GM19468 (cell line): ENCODE measurements at regions not wholly inside any gene's neighbourhood (a gene's known extent, or its start where the extent isn't known, plus 50 kb on each side); places are given as distances from the start of the nearest gene placed in this dataset.

Experiments
- ATAC-seq: cut with Tn5 transposase; IDR thresholded peaks from one replicate; pipeline ENCODE4 v1.9.1; 2021; ENCODE audit warnings: mild to moderate bottlenecking, moderate library complexity, moderate number of reproducible peaks; ENCODE audit not compliant: unreplicated experiment; ENCODE audit errors: extremely low read depth

DNA sequence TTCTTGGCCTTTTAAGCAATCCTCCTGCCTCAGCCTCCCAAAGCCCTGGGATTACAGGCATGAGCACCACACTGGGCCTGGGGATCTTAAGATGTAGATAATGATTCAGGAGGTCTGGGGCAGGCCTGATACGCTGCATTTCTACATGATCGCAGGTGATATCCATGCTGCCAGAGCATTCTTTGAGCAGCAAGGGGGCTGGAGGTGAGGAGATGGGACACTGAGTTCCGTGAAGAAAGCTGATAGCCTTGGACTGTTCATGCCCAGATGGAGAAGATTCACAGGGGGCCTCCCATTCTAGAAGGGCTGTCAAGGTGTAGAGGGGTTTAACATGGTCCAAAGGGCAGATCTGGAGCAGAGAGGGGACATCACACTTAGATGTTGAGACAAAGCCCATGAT lies 480.3 kb downstream of the RPS24 start:
- no peak for ATAC-seq

DNA sequence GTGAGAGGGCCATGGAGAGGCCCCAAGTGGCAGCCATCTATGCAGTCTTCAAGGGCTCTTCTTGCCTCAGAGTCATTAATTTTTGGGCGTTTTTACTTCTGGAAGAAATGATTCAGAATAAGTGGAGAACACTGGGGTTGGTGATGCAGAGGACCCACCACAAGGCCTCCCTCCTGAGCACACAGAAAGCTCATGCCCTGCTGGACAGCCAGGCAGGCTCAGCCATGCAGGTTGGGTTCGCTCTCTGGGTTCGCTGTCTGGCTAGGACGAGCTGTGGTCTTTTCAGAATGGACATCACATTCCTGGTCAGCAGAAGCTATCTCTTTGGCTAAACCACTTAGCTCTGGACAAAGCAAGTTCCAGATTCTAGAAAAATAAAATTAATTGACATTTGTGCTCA lies 480.8 kb downstream of the RPS24 start:
- ATAC-seq = no peak

DNA sequence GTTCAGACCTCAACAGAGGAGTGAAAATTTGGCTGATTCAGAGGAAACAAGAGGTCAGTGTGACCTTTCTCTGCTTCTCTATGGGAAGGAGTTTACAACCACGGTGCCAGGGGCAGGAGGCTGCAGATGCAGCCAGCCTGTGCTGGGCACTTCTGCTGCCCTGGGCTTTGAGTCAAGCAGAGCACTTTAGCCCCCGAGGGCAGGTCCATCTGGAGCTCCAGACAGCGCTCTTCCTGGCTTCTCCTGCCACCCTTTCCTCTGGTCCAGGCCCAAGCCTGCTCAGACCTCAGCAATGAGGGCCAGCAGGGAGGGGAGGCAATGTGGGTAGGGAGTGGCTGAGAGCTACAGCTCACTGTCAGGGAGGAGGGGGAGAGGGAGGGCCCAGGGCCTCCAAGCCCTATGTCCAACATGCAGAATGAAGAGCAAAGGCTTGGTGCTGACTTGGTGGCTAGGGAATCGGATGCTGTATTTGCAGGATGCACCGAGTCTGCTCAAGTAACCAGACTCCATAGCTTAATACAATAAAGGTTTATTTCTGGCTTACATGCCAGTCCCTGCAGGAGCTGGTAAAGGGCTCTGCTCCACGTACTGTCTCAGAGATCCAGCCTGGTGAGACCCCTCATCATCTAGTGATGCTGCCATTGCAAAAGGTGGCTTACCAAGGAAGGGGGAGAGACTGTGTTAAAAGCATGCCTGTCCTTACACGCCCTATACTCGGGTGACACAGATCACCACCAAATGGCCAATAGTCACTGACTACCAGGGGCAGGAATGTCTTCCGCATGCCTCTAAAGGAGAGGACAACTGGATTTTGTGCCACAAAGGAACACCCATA lies 481.6 kb downstream of the RPS24 start:
- no peak for ATAC-seq

DNA sequence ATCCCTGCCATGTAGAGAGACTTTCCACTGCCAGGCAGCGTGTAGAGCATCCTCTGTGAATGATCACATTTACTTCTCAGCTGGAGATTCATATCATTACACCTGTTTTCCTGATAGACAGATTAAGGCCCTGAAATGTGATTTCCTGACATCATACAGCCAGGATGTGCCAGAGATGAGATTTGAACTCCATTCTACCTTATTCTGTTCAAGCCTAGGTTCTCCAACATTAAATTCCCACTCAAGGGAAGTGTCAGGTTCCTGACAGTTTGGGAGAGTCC lies 482.1 kb downstream of the RPS24 start:
- no peak for ATAC-seq

DNA sequence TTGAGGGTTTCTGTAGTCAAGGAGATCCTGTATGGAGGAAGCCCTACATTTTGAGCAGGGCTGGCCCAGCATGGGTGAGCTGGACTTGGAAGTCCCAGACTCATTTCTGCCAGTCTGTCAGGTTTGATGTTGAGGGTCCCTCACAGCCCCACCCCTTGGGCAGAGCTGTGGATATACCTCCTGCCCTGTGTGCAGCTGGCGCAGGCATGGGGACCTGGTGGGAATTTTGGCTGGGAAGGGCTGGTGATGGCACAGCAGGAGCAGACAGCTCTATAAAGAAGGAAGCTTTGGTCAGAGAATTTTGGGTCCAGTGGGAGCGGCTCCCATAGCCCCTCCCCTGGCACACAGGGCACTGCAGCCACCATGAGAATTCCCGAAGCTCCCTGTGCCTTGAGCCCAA lies 482.6 kb downstream of the RPS24 start:
- ATAC-seq = no peak

DNA sequence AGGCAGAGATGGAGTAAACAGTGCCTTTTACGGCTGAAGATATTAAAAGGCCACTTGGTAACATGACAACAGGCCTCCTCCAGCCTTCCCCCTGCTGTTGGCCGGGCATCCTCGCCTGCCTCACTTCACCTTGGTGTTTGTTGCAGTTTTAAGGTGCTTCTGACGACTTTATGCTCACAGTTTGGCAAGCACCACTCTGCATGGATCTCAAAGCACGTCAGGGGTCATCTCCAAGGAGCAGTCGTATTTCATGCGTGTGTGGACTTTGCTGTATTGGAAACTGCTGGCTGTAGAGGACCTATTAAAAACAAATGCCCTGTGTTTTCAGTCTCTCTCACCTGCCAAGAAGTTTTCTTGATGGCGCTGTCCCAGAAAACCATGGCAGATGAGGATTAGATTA lies 483.1 kb downstream of the RPS24 start:
- ATAC-seq = no peak

DNA sequence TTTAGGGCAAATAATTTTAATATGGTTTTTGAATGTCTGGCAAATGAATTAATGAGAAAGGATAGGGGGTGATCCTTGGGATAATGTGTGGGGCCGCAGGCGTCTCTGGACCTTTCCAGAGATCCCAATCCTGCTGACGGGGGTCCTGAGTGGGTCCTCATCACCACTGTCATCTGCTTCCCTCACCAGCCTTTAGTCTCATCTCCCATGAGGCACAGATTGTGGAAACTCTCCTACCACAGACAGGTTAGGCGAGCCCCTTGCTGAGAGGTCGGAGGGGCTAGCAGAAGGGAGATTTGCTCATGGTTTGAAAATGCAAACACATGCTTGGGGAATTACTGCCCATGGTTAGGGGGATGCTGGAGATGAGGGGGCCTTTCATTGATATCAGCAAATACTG lies 484.6 kb downstream of the RPS24 start:
- ATAC-seq = no peak

DNA sequence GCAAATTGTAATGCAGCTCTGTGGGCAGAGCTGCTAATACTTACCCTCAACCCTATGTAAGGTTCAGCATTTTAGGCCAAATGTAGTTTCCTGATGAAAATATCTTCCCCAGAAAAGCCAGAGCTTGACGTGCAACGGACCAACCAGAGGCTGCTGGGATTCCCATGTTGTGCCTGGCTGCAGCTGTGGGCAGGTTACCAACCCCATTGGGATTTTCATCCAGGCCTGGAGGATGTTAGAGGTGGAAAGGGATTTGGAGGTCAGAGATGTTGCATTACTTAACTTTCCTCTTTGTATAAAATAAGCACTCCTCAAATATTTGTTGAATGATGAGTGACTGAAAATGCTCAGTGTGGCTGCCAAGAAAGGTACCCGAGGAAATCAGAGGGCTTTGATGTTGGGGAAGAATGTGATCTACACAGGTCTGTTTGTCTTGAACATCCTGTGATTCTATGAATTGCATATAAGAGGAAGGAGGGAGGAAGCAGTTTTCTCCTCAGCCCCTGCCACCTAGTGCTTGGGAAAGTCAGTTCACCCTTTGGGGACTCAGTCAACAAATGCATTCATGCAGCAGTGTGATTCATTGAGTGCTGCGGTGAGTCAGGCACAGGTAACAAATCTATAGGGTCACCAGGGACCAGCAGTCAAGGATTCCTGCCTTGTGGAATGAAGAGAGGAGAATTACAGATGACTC lies 487.2 kb downstream of the RPS24 start:
- ATAC-seq = no peak

DNA sequence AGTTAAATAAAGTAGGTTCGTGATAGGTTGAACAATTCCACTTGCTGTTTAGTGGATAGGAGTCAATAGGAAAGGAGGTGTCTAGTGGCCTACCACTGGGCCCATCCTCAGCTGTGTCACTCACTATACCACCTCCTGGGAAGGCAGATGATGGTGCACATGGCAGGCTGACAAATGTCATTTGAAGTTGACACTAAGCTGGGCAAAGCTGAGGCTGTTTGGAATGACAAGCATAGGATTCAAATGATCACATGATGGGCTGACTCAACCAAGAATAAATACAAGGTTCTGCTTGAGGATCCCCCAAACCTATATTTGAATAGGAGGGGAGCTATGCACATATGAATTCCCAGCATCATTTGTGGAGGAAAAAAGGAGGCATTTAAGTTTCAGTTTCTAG lies 489.8 kb downstream of the RPS24 start:
- ATAC-seq = no peak

DNA sequence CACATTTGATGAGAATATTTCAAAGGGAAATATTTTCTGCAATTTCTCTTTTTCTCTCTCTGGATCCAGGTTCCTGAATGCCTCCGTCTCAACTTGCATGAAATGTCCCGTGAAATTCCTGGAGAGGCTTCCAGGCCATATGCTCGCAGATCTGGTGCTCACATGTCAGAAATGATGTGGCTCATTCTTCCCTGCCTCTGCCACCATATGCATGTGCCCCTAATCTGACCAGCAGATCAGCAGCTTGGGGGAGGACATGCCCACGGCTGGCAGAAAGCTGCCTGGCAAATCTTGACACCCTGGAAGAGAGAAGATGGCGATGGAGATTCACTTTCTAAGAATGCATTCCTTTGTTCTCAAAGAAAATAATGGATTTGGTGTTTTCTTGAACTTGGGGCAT lies 490.7 kb downstream of the RPS24 start:
- ATAC-seq = no peak

DNA sequence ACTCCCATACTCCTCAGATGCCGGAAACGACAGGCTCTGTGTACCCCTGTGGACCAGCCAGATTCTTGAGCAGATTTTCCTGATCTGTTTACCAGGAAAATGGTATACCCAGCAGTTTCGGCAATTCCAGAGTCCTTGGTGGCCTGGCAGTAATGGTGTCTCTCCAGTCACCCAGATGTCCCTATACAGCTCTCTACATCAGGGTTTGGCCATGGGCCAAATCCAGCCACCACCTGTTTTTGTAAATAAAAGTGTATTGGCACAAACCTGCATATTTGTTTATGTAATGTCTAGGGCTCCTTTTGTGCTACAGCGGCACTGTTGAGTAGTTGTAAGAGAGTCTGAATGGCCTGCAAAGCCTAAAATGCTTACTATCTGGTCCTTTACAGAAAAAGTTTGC lies 491.3 kb downstream of the RPS24 start:
- no peak for ATAC-seq

DNA sequence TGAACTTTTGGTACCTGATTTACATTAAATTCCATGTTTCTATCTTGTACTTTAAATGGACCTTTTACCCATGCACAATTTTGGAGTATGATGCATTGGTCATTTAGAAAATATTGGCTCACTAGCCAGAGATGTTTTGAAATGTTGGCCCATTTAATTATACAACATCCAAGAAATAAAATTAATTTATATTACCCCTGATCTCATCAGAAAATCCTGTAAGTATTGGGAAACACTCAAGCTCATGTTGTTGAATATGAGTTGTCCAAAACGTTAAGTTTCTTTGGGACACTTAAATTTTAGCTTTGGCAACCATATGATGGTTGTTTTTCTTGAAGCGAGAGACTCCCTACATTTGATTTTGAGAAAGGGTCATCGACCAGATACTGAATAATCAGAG lies 492.7 kb downstream of the RPS24 start:
- no peak for ATAC-seq

DNA sequence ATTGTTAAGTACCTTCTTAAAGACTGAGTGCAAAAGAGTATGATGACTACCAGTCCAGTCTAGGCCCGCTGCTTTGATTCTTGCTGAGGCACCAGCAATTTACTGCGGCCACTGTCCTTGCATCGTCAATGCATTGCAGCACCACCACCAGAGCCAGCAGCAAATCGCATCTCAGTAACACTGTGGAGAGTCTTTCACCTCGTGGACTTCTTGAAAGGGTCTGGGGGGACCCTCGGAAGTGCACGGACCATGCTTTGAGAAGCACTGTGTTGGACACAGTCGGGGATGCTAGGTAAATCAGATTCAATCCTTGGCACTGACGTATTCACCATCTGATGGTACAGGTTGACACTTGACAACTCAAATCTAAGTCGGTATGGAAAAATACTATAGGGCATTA lies 493.6 kb downstream of the RPS24 start:
- no peak for ATAC-seq

DNA sequence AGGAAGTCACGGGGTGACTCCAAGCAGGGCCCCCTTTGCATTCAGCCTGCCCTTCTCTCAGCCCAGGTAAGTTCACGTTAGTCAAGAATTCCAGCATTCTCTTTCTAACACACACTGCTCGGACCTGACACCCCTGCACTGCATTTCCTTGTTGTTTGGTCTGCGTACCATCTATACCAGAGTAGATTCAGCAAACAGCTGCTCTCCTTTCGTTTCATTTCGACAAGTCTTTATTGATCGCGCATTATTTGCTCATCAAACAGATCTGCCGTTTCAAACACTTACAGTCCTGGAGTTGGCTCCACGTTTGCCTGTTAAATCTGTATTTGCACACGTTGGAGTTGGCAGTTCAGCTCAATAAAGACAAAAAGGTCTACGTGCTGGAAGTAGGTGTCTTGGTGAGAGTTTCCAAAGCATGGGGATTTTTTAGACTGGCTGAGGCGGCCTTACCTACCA lies 495.1 kb downstream of the RPS24 start:
- no peak for ATAC-seq

DNA sequence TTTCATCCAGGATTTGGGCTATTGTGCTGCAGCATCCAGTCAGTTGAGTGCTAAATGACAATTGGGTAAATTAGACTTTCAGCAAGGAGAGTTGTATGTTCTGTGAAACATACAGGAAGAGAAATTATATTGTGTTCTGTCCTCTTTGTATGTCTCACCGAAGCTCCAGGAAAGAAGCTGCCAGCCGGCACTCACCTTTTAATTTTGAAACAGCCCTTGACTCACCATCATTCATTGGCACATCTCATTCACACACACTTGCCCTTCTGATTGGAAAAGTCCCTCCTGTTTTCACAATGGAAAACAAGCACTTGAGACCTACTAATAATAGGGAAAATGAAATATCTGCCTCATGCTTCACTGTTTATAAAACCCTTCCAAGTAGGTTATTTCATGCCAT lies 495.6 kb downstream of the RPS24 start:
- ATAC-seq = no peak

DNA sequence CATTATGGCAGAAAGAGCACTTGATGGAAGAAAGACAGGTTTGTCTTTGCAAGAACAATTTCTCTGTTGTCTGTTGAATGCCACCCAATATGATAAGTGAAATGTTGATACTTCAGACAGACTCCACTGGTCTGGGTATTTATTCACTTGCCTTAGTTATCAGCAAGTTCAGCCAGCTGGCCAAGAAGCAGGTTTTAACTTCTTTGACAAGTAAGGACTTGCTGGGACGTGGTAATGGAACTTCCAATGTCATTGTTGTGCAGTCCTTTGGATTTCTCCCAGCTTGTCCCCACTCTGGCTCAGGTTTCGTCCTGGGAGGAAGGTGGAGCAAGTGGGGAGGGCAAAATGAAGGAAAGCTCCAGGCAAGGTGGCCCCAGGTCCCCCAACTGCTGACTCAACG lies 497.4 kb downstream of the RPS24 start:
- no peak for ATAC-seq

DNA sequence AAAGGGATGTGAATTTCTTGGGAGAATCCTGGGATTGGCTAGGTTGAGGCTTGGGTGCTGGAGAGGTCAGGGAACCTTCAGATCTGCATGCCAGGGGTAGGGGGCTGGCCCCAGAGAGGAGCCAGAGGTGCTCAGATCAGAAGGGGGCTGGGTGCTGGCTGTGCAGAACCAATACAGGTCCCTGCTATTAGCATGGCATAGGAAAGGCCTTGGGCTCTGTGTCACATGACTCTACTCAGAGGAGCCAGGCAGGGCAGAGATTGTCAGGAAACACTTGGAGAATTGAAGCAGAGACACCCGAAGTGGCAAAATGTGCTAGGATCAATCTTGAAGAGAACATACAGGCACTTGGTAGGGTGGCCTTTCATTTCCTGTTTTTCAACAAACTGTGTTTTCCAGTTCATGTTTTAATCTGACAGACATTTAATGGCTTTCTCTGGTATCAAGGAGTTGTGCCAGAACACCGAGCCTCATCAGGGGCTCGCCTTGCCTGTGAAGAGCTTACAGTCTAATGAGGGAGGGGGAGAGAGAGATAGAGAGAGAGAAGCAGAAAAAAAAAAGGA lies 498.9 kb downstream of the RPS24 start:
- no peak for ATAC-seq

DNA sequence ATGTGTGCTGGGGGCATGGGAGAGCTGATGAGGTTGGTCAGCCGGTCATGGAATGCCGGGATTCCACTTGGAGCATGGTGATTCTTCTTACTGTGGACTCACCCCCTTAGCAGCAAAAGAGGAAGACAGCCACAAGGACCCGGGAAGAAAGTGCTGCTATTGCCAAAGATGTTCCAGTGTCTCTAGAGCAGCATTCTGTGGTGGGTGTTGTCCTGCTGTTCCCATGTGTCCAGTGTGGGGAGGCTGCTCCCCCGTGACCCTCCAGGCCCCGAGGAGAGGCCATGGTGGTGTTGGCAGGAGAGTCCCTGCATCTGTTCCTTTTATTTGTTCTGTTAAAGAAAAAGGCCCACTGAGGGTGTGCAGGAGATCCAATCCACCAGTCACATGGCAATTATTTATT lies 499.4 kb downstream of the RPS24 start:
- ATAC-seq = no peak

DNA sequence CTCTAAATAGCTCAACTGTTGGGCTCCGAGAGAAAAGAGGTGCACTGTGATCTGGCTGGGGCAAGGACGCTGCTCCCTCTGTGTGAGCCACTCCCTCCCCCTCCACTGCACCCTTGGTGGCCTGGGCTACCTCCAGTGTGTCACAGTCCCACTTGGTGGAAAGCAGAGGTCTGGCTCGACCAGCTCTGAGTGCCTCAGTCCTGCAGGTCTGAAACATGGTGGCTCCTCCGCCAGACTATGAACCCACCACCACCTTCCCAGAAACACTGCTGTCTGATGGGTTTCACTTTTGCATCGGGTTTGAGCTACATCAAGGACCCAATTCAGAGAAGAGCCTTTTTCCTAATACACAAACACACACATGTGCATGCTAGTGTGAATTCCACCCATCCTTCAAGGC lies 500.1 kb downstream of the RPS24 start:
- ATAC-seq = no peak

DNA sequence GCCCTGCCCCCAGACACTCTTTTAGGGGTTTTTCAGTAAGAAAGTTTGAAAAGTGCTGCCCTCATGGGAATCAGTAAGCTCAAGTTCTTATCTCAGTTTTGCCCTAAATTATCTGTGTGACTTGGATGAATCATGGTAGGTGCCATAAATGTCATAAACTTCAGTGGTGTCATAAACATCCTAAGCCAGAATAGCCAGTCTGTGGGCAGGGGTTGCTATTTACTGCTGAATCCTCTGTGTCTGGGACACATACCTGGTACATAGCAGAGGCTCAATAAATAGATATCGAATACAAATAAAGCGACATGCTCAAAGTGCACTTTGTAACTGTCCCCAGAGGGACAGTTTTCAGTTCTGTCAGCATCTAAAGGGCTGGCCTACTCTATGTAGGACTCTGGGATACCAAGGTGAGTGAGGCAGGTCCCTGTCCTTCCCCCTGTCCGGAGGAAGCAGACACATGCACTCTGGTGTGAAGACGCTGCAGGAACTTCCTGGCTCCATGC lies 502.1 kb downstream of the RPS24 start:
- no peak for ATAC-seq

DNA sequence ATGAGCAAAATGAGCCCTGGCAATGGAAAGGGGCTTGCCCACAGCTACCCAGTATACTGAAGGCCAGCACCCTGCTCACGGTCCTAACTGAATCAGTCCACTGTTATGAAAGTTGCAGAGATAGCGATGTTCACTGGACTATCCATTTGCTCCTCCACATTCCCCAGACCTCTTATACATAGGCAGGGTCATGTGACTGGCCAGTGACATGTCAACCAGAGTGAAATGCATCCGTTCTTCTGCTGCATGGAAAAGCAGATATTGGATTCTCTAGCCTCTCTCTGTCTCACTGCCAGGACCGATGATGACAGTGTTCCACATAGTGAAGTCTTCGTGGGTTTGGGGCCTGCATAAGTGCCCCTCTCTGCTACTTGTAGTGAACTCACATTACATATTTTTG lies 503.4 kb downstream of the RPS24 start:
- no peak for ATAC-seq
